ENCODE measurements at regions not wholly inside any gene's neighbourhood (a gene's known extent, or its start where the extent isn't known, plus 50 kb on each side); places are given as distances from the start of the nearest gene placed in this dataset.
"Not testable (repeated sequence)": the region's sequence is repeated elsewhere in the genome, so short reads cannot be mapped to it uniquely, and the experiment has no call there.

DNA sequence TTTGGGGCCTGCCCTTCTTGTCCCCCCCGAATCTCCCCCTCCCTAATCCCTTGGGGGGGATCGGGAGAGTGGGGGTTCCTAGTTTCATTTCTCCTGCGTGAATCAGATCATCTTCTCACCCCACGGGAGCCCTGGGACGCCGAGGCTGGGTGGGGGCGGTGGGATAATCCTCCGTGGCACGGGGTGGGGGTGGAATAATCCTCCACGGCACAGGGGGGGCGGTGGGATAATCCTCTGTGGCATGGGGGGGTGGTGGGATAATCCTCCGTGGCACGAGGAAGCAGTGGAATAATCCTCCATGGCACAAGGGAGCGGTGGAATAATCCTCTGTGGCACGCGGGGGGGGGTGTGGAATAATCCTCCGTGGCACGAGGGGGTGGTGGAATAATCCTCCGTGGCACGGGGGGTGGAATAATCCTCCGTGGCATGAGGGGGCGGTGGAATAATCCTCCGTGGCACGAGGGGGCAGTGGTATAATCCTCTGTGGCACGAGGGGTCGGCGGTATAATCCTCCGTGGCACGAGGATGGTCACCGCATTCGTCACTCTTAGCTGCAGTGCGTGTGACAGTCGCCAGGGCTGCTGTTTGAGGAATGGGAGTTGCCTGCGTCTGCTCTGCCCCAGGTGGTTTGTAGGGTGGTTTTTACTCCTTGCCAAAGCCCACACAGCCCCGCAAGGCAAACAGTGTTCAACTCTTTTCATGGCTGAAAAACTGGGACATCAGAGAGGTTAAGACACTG lies 156.9 kb downstream of the LAT start:
- TF ChIP-seq, protein P1, sequence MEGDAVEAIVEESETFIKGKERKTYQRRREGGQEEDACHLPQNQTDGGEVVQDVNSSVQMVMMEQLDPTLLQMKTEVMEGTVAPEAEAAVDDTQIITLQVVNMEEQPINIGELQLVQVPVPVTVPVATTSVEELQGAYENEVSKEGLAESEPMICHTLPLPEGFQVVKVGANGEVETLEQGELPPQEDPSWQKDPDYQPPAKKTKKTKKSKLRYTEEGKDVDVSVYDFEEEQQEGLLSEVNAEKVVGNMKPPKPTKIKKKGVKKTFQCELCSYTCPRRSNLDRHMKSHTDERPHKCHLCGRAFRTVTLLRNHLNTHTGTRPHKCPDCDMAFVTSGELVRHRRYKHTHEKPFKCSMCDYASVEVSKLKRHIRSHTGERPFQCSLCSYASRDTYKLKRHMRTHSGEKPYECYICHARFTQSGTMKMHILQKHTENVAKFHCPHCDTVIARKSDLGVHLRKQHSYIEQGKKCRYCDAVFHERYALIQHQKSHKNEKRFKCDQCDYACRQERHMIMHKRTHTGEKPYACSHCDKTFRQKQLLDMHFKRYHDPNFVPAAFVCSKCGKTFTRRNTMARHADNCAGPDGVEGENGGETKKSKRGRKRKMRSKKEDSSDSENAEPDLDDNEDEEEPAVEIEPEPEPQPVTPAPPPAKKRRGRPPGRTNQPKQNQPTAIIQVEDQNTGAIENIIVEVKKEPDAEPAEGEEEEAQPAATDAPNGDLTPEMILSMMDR (IDR thresholded peaks at IDR 0.05): no peak
- no peak for TF ChIP-seq POLR2A (IDR thresholded peaks at IDR 0.05)
- no peaks in the 10 kb centered on the region for H3K4me1 ChIP-seq
- intact Hi-C loops (cut with DNase I): no loop called here
- no peaks in the 10 kb centered on the region for H3K9me3 ChIP-seq
- H3K27ac ChIP-seq: no peak overlapping the region
- H3K27me3 ChIP-seq: no peaks in the 10 kb centered on the region
- H3K4me3 ChIP-seq (replicated peaks in 1 of 3): no peak overlapping the region
- DNase-seq: no peak
- WGBS, 2 donors: 79 to 88% methylated on average over 21 to 28 of the region's 35 CpGs
- no peaks in the 10 kb centered on the region for H3K36me3 ChIP-seq

DNA sequence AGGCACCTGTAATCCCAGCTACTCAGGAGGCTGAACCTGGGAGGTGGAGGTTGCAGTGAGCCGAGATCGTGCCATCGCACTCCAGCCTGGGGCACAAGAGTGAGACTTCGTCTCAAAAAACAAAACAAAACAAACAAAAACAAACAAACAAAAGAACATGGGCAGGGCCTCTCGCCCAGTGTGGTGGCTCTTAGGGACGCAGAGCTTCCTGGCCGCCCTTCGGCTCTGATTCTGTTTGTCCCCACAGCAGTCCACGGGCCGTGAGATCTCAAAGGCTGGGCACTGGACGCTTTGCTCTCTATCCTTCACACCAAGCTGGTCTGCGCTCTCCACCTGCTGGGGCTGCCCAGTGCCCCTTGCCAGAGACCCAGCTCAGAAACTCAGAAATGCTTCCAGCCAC lies 156.3 kb downstream of the LAT start:
- intact Hi-C loops (cut with DNase I); H3K27me3 ChIP-seq; H3K4me3 ChIP-seq (replicated peaks in 1 of 3); DNase-seq; H3K9me3 ChIP-seq; H3K4me1 ChIP-seq; H3K36me3 ChIP-seq; H3K27ac ChIP-seq: not testable (repeated sequence)
- WGBS, 2 donors: 85 to 88% methylated on average over 12 of the region's 12 CpGs

DNA sequence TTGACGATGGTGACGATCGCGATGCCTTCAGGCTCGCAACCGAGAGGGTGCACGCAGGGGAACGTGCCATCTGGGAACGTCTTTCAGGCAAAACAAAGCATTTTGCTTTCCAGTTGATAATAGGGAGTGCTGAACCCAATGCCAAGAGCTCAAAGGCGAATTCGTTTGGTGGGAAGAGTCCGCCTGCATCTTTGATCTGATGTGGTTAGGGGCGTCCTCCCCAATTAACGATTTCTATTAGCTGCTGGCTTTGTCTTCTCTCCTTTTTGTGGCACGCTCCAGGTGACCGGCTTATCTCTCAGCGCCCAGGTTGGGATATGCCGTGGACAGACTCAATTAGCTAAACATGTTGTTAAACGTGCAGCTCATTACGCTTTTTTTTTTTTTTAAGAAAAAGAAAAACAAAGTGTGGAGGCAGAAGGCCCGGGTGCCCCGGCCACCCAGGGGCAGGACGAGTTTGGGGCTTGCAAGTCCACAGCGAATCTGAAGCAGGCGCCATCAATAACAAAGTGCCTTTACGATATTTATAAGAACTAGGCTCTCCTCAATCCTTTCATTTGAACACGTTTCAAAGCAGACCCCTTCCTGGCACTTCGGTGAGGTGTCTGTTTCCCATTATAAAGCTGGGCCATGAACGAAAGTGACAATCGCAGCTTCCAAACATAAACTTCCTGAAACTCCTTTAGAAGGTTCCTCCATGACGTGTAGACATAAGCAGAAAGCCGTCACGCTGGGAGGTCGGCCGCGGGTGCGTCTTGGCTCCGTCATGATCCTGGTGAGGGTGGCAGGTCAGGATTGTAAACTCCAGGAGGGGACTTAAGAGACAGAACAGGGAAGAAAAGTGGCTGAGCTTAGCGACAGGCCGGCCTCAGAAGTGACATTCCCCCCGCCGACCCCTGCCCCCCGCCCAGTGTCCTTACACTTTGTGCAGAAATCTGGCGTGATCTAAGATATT lies 155.3 kb downstream of the LAT start:
- 63 to 68% methylated on average over 34 to 40 of the region's 44 CpGs for WGBS, 2 donors
- H3K9me3 ChIP-seq; H3K4me1 ChIP-seq; intact Hi-C loops (cut with DNase I); H3K4me3 ChIP-seq (replicated peaks in 1 of 3); H3K27me3 ChIP-seq; H3K36me3 ChIP-seq; H3K27ac ChIP-seq; DNase-seq: not testable (repeated sequence)

DNA sequence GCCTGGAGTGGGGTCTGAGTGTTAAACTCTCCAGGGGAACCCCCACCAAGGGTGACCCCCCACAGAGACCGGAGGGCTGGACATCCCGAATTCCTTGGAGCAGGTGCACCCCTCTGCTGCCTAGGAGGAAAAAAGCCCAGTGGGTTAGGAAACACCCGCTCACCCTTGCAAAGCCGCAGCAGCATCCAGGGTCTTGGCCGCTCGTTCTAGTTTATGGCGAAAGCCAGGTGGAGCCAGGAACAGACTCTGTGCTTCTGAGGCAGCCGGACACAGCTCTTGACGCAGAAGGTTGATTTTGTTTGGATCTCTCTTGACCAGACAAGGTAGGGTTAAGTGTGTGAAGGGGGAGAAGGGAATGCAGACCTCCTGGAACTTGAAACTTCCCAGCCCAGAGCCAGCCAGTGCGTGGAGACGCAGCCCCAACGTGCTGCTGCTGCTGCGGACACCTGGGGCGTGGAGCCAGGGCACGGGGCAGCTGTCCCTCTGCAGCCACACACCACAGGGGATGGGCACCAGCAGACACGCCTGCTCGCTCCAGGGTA lies 154.5 kb downstream of the LAT start:
- H3K4me3 ChIP-seq (replicated peaks in 1 of 3): no peak overlapping the region
- intact Hi-C loops (cut with DNase I): no loop called here
- H3K9me3 ChIP-seq: no peaks in the 10 kb centered on the region
- no peaks in the 10 kb centered on the region for H3K36me3 ChIP-seq
- no peak overlapping the region for H3K27ac ChIP-seq
- H3K27me3 ChIP-seq: no peaks in the 10 kb centered on the region
- DNase-seq: no peak
- no peak for TF ChIP-seq POLR2A (IDR thresholded peaks at IDR 0.05)
- TF ChIP-seq, protein P1 (IDR thresholded peaks at IDR 0.05): no peak
- H3K4me1 ChIP-seq: no peaks in the 10 kb centered on the region
- WGBS, 2 donors: 25 to 32% methylated on average over 6 to 8 of the region's 17 CpGs

DNA sequence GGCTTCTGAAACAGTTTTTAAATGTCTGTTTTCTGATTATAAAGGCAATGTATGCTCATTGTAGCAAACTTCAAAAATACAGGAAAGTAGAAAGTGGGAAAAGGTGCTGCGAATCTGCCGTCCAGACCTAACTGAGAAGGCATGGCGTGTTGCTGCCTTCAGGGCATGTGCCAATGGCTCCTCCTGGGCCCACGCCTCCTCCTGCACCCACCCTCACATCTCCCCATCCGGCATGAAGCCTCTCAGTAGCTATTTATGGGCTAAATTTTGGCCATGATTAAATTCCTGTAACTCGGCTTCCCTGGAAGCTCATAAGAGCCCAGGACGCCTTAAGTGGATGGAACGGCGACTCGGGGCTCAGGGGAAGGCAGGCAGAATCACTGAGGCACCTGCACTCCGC lies 153.8 kb downstream of the LAT start:
- H3K27ac ChIP-seq; intact Hi-C loops (cut with DNase I); H3K4me3 ChIP-seq (replicated peaks in 1 of 3); H3K4me1 ChIP-seq; DNase-seq; H3K36me3 ChIP-seq; H3K9me3 ChIP-seq; H3K27me3 ChIP-seq: not testable (repeated sequence)
- WGBS, 2 donors: 60 to 62% methylated on average over 6 to 11 of the region's 11 CpGs

DNA sequence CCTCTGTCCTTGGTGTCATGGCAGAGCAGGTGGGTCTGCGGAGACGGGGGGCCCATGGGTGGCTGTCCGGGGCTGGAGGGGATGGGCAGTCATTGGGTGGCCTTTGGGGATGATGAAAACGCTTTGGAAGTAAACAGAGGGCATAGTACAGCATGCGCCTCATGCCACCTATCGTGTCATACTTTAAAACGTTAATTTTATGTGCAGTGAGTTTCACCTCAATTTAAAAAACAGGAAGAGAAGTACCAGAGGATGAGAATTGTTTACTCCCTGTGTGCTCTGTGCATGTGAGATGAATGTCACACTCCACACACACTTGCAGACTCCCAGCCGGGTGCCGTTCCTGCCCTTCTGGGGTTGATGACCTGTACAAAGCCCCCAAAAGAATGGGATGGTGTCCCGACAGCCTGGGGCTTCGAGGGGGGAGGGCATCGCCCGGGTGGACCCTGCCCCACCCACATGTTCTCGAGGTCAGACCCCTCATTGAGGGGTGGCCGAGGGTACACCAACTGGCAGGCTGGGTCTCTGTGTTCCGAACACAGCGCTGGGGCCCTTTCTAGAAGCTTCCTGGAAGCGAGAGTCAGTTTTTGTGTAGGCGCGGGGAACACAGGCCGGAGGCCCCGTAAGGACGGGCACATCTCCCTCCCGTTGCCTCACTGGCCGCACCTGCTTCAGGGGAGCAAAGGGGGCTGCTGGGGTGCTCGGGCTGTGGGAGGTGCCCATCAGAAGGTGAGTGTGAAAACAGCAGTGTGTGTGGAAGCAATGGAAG lies 153.2 kb downstream of the LAT start:
- H3K9me3 ChIP-seq; H3K36me3 ChIP-seq; H3K27me3 ChIP-seq; intact Hi-C loops (cut with DNase I); H3K27ac ChIP-seq; H3K4me3 ChIP-seq (replicated peaks in 1 of 3); DNase-seq; H3K4me1 ChIP-seq: not testable (repeated sequence)
- 87 to 89% methylated on average over 19 to 22 of the region's 26 CpGs for WGBS, 2 donors

DNA sequence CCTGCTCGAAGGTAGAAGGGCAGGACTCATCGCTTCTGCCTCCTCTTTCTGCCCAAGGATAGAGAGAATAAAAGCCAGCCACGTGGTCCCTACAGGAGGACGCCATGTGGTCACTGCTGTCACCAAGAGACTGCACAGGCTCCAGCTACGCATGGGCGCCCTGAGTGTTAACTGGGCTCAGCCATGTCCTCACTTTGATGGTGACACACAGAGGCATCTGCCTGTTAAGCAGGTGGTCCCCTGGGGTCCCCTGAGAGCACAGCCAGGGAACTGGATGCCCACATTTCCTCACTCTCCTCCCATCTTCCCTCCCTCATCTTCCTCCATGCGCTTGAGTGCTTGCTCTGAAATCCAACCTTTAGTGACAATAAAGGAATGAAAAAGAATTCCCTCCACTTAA lies 152.6 kb downstream of the LAT start:
- H3K36me3 ChIP-seq; H3K27ac ChIP-seq; H3K27me3 ChIP-seq; intact Hi-C loops (cut with DNase I); H3K4me1 ChIP-seq; H3K9me3 ChIP-seq; H3K4me3 ChIP-seq (replicated peaks in 1 of 3); DNase-seq: not testable (repeated sequence)
- 52 to 62% methylated on average over 7 of the region's 7 CpGs for WGBS, 2 donors

DNA sequence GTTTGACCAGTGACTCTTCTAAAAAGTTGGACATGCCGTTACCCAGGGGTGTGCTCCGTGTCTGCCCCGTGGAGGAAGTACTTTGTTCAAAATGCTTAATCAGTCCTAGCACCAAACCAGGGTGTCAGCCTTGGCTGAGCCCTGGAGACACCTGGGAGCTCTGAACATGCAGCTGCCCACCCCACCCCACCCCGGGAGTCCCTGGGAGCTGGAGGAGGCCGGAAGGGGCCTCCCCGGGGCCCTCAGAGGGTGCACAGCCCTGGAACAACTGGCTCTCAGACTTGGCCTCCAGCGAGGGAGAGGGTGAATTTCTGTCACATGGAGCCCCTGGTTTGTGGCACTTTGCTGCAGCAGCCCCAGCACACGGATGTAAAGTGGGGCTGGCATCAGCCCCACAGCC lies 152.1 kb downstream of the LAT start:
- H3K27me3 ChIP-seq; DNase-seq; H3K27ac ChIP-seq; H3K9me3 ChIP-seq; H3K36me3 ChIP-seq; H3K4me1 ChIP-seq; intact Hi-C loops (cut with DNase I); H3K4me3 ChIP-seq (replicated peaks in 1 of 3): not testable (repeated sequence)
- 70 to 94% methylated on average over 3 to 6 of the region's 8 CpGs for WGBS, 2 donors

DNA sequence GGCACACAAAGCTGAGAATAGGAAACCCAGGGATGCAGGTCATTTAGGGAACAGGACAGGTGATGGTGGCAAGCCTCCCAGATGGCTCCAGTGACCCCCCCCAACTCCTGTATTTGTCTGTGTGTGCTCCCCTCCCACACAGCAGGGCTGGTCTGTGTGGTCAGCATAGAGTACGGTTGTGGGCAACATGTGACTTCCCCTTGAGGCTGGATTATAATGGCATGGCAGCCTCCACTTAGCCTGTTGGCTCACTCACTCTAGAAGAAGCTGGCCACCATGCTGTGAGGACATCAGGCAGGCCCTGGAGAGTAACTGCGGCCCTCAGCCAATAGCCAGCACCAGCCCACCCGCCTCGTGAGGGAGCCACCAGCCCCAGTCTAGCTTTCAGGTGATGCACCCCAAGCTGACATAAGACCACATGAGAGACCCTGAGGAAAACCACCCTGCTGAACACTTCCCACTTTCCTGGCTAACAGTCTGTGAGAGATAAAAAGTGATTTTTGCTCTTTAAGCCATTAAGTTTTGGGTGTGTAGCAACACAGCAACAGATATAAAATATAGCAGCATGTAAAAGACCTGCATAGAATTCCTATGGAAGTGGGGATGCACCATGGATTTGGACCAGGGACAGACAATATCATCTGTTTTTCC lies 151.3 kb downstream of the LAT start:
- H3K27me3 ChIP-seq; H3K27ac ChIP-seq; H3K36me3 ChIP-seq; DNase-seq; H3K4me1 ChIP-seq; intact Hi-C loops (cut with DNase I); H3K9me3 ChIP-seq; H3K4me3 ChIP-seq (replicated peaks in 1 of 3): not testable (repeated sequence)
- 97 to 100% methylated on average over 4 of the region's 4 CpGs for WGBS, 2 donors

DNA sequence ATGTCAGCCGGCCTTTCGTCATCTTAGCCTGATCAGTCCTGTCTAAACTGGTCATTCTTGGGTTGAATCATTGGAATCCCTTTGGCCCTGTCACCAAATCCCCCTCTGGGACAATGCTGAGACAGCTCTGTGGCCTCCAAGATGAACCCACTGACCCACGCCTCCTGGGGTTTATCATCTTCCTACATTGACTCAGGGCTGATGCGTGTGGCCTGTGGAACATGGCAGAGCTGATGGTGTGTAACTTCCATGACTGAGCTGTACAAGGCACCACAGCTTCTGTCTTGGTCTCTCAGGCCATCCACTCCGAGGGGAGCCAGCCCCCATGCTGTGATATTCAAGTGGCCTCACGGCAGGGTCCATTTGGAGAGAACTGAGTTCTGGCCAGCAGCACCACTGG lies 150.2 kb downstream of the LAT start:
- H3K4me3 ChIP-seq (replicated peaks in 1 of 3); H3K36me3 ChIP-seq; DNase-seq; H3K4me1 ChIP-seq; H3K27ac ChIP-seq; intact Hi-C loops (cut with DNase I); H3K27me3 ChIP-seq; H3K9me3 ChIP-seq: not testable (repeated sequence)
- WGBS, 2 donors: 93 to 98% methylated on average over 3 to 6 of the region's 6 CpGs

Measured in thyroid gland (tissue), 4 donors.